ENCODE measurements at regions not wholly inside any gene's neighbourhood (a gene's known extent, or its start where the extent isn't known, plus 50 kb on each side); places are given as distances from the start of the nearest gene placed in this dataset.
A peak's percentile ranks its signal among the peaks of the same experiment; 100 is the strongest.
"Not testable (repeated sequence)": the region's sequence is repeated elsewhere in the genome, so short reads cannot be mapped to it uniquely, and the experiment has no call there.

DNA sequence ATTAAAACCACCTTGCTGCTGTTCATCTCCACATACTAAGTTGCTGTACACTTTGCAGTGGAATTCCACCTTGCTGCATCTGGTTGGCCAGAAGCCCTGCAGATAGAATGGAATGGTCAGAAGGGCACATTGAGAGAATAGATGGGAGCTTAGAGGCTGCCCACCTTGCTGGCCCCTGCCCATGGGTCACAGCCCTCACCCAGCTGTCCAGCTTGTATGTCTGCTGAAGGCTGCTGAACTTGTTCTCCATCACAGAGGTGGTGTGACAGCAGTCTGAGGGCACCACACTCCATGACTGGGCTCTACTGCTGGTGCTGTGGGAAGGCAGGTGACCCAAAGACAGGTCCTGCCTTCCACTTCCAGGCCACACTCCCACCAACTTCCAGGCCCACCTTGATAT lies 1755.4 kb downstream of the TP53TG3F start:
- no peaks in the 10 kb centered on the region for H3K36me3 ChIP-seq (ENCODE audit: control insufficient read depth, insufficient read depth, low read length)
- peaks cover 45% of the 10 kb centered on the region; the same call in 1 of the 2 replicates for H3K9me3 ChIP-seq (ENCODE audit: control insufficient read depth, insufficient read depth, low read depth, low read length)
- no peaks in the 10 kb centered on the region for H3K27me3 ChIP-seq (ENCODE audit: control insufficient read depth, insufficient read depth, low read length)
- no peak overlapping the region for H3K4me3 ChIP-seq (ENCODE audit: low read depth, low read length)
- H3K27ac ChIP-seq (ENCODE audit: low read depth, low read length): no peak overlapping the region
- H3K9ac ChIP-seq (ENCODE audit: low read length): no peak overlapping the region
- no peaks in the 10 kb centered on the region for H3K4me1 ChIP-seq (ENCODE audit: control insufficient read depth, insufficient read depth, low read length)

DNA sequence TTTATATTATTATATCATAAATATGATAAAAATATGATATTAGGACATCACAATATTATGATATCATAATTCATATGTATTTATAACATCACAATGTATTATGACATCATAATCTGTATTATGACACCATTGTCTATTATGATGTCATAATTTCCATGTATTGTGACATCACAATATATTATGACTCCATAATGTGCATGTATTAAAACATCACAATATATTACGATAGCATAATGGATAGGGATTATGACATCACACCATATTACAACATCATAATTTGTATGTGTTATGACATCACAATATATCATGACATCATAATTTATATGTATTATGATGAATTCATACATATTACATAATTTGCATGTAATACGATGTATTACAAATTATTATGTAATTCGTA lies 1755.9 kb downstream of the TP53TG3F start:
- H3K9me3 ChIP-seq (ENCODE audit: control insufficient read depth, insufficient read depth, low read depth, low read length): peaks cover 45% of the 10 kb centered on the region; the same call in 1 of the 2 replicates
- no peak overlapping the region for H3K4me3 ChIP-seq (ENCODE audit: low read depth, low read length)

GRCh38 chr16:35216261-35216660 lies 1756.8 kb downstream of the TP53TG3F start:
- H3K9me3 ChIP-seq (ENCODE audit: control insufficient read depth, insufficient read depth, low read depth, low read length): peaks cover 36% of the 10 kb centered on the region; the same call in 1 of the 2 replicates
- H3K27ac ChIP-seq (ENCODE audit: low read depth, low read length); H3K4me1 ChIP-seq (ENCODE audit: control insufficient read depth, insufficient read depth, low read length); H3K36me3 ChIP-seq (ENCODE audit: control insufficient read depth, insufficient read depth, low read length); H3K9ac ChIP-seq (ENCODE audit: low read length); H3K27me3 ChIP-seq (ENCODE audit: control insufficient read depth, insufficient read depth, low read length); H3K4me3 ChIP-seq (ENCODE audit: low read depth, low read length): not testable (repeated sequence)

More for the DNA sequence above, 1755.9 kb downstream of the TP53TG3F start:
- Histone ChIP-seq H3K9ac (ENCODE audit: low read length) (no peak overlapping the region), H3K36me3 (ENCODE audit: control insufficient read depth, insufficient read depth, low read length) (no peaks in the 10 kb centered on the region), H3K4me1 (ENCODE audit: control insufficient read depth, insufficient read depth, low read length) (no peaks in the 10 kb centered on the region), H3K27ac (ENCODE audit: low read depth, low read length) (no peak overlapping the region), H3K27me3 (ENCODE audit: control insufficient read depth, insufficient read depth, low read length) (no peaks in the 10 kb centered on the region)

DNA sequence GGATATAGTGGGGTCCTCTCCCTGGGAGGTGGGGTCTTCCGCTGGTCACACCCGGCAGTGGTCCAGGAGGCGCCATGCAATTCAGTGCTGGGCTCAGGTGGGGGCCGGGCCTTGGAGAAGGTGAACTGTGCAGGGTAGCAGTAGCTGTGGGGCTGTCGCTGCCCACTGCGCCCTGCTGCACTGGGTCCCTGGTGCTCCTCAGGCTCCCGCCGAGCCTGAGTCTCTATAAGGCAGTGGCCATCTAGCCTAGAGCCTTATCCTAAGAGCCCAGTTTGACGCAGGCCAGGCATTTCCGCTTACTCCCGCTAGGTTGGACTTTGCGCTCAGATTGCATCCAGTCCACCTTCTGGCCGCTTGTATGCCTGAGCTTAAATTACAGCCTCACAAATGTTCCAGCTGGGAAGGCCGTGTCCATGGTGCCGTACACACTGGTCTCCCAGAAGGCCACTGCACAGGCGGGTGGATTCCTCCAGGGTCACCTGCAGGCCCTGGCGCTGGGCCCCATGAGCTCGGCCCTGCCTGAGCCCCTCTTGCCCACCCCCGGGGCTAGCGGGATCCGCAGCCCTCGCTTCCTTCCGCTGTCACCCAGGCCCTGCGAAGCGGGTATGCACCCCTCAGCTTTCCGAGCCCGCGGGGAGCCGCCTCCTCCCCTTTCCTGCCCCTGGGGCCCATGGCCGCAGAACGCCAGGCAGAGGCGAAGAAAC lies 1762.2 kb downstream of the TP53TG3F start:
- no peak overlapping the region for H3K4me3 ChIP-seq (ENCODE audit: low read depth, low read length)
- no peaks in the 10 kb centered on the region for H3K36me3 ChIP-seq (ENCODE audit: control insufficient read depth, insufficient read depth, low read length)
- H3K9ac ChIP-seq (ENCODE audit: low read length): no peak overlapping the region
- no peak overlapping the region for H3K27ac ChIP-seq (ENCODE audit: low read depth, low read length)
- no peaks in the 10 kb centered on the region for H3K27me3 ChIP-seq (ENCODE audit: control insufficient read depth, insufficient read depth, low read length)
- H3K9me3 ChIP-seq (ENCODE audit: control insufficient read depth, insufficient read depth, low read depth, low read length): peaks cover 23% of the 10 kb centered on the region; the same call in 1 of the 2 replicates
- no peaks in the 10 kb centered on the region for H3K4me1 ChIP-seq (ENCODE audit: control insufficient read depth, insufficient read depth, low read length)

DNA sequence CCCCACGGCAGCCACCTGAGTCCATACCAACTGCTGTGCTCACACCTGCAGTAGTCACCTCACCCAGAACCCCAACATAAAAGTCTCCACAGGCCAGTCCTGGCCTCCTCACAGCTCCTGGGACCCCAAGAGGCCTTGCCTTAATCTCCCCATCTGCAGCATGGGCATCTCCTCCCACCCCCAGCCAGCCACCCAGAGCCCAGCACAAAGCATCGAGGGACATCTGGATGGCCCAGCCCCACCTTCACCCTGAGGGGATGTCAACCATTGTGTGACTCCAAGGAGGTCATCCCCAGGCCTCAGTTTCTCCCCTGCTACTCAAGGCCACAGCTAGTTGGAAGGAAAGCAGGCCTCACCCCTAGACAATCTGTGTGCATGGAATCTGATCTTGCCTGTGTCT lies 1775.3 kb downstream of the TP53TG3F start:
- H3K9ac ChIP-seq (ENCODE audit: low read length): no peak overlapping the region
- H3K27me3 ChIP-seq (ENCODE audit: control insufficient read depth, insufficient read depth, low read length): peaks cover 3% of the 10 kb centered on the region; the same call in 1 of the 2 replicates
- H3K4me3 ChIP-seq (ENCODE audit: low read depth, low read length): no peak overlapping the region
- H3K36me3 ChIP-seq (ENCODE audit: control insufficient read depth, insufficient read depth, low read length): no peaks in the 10 kb centered on the region
- H3K9me3 ChIP-seq (ENCODE audit: control insufficient read depth, insufficient read depth, low read depth, low read length): peaks cover 82% of the 10 kb centered on the region; the same call in 1 of the 2 replicates
- H3K27ac ChIP-seq (ENCODE audit: low read depth, low read length): no peak overlapping the region
- no peaks in the 10 kb centered on the region for H3K4me1 ChIP-seq (ENCODE audit: control insufficient read depth, insufficient read depth, low read length)

- H3K27me3 ChIP-seq (ENCODE audit: control insufficient read depth, insufficient read depth, low read length): no peaks in the 10 kb centered on the region; the same call in 1 of the 2 replicates
- peaks cover 83% of the 10 kb centered on the region; the same call in 1 of the 2 replicates for H3K9me3 ChIP-seq (ENCODE audit: control insufficient read depth, insufficient read depth, low read depth, low read length)
- H3K4me1 ChIP-seq (ENCODE audit: control insufficient read depth, insufficient read depth, low read length): no peaks in the 10 kb centered on the region
- no peak overlapping the region for H3K4me3 ChIP-seq (ENCODE audit: low read depth, low read length)
- H3K9ac ChIP-seq (ENCODE audit: low read length): no peak overlapping the region
- H3K27ac ChIP-seq (ENCODE audit: low read depth, low read length): no peak overlapping the region
- H3K36me3 ChIP-seq (ENCODE audit: control insufficient read depth, insufficient read depth, low read length): no peaks in the 10 kb centered on the region
Observed at GRCh38 chr16:35239561-35239960, 1780.1 kb downstream of the TP53TG3F start.

GRCh38 chr16:35249051-35249450 lies 1789.6 kb downstream of the TP53TG3F start:
- H3K9ac ChIP-seq (ENCODE audit: low read length): no peak overlapping the region
- H3K27me3 ChIP-seq (ENCODE audit: control insufficient read depth, insufficient read depth, low read length): no peaks in the 10 kb centered on the region; the same call in 1 of the 2 replicates
- no peaks in the 10 kb centered on the region for H3K36me3 ChIP-seq (ENCODE audit: control insufficient read depth, insufficient read depth, low read length)
- no peak overlapping the region for H3K4me3 ChIP-seq (ENCODE audit: low read depth, low read length)
- H3K9me3 ChIP-seq (ENCODE audit: control insufficient read depth, insufficient read depth, low read depth, low read length): peaks cover 71% of the 10 kb centered on the region; the same call in 1 of the 2 replicates
- H3K4me1 ChIP-seq (ENCODE audit: control insufficient read depth, insufficient read depth, low read length): no peaks in the 10 kb centered on the region
- no peak overlapping the region for H3K27ac ChIP-seq (ENCODE audit: low read depth, low read length)

DNA sequence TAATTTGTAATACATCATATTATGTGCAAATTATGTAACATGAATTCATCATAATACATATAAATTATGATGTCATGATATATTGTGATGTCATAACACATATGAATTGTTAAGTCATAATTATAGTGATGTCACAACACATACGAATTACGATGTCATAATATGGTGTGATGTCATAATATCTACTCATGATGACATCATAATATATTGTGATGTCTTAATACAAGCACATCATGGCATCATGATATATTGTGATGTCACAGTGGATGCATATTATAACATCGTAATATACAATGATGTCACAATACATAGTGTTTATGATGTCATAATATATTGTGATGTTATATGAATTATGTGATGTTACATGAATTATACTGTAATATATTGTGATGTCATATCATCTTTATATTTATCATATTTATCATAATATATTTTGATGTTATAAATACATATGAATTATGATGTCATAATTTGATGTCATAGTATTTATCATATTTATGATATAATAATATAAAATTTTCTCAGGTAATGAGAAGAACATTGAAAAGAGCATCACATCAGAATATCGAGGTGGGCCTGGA lies 1793.0 kb downstream of the TP53TG3F start:
- H3K9ac ChIP-seq (ENCODE audit: low read length): no peak overlapping the region
- H3K27me3 ChIP-seq (ENCODE audit: control insufficient read depth, insufficient read depth, low read length): no peaks in the 10 kb centered on the region
- peaks cover 62% of the 10 kb centered on the region; the same call in 1 of the 2 replicates for H3K9me3 ChIP-seq (ENCODE audit: control insufficient read depth, insufficient read depth, low read depth, low read length)
- H3K4me1 ChIP-seq (ENCODE audit: control insufficient read depth, insufficient read depth, low read length): no peaks in the 10 kb centered on the region
- no peak overlapping the region for H3K27ac ChIP-seq (ENCODE audit: low read depth, low read length)
- H3K36me3 ChIP-seq (ENCODE audit: control insufficient read depth, insufficient read depth, low read length): no peaks in the 10 kb centered on the region
- no peak overlapping the region for H3K4me3 ChIP-seq (ENCODE audit: low read depth, low read length)

DNA sequence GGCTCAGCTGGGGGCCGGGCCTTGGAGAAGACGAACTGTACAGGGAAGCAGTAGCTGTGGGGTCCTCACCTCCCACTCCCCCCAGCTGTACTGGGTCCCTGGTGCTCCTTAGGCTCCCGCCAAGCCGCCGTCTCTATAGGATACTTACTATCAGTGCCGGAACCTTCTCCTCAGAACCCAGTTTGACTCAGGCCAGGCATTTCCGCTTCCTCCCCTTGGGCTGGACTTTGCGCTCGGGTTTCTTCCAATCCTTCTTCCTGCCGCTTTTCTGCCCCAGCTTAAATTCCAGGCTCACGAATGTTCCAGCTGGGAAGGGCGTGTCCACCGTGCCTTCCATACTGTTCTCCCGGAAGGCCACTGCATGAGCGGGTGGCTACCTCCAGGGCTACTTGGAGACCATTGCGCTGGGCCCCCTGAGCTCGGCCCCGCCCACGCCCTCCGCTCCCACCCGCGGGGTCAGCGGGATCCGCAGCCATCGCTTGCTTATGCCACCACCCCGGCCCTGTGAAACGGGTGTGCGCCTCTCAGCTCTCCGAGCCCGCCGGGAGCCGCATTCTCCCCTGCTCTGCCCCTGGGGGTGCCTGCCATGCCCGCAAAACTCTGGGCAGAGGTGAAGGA lies 1795.9 kb downstream of the TP53TG3F start:
- Histone ChIP-seq H3K4me3 (ENCODE audit: low read depth, low read length) (peak overlapping the region; percentile 23; the same call in 1 of the 2 replicates), H3K4me1 (ENCODE audit: control insufficient read depth, insufficient read depth, low read length) (no peaks in the 10 kb centered on the region), H3K9ac (ENCODE audit: low read length) (no peak overlapping the region), H3K36me3 (ENCODE audit: control insufficient read depth, insufficient read depth, low read length) (no peaks in the 10 kb centered on the region), H3K27ac (ENCODE audit: low read depth, low read length) (no peak overlapping the region), H3K27me3 (ENCODE audit: control insufficient read depth, insufficient read depth, low read length) (no peaks in the 10 kb centered on the region; the same call in 1 of the 2 replicates), H3K9me3 (ENCODE audit: control insufficient read depth, insufficient read depth, low read depth, low read length) (peaks cover 58% of the 10 kb centered on the region; the same call in 1 of the 2 replicates)

GRCh38 chr16:35255816-35256215 lies 1796.4 kb downstream of the TP53TG3F start:
- no peak overlapping the region for H3K27ac ChIP-seq (ENCODE audit: low read depth, low read length)
- no peak overlapping the region for H3K9ac ChIP-seq (ENCODE audit: low read length)
- H3K9me3 ChIP-seq (ENCODE audit: control insufficient read depth, insufficient read depth, low read depth, low read length): peaks cover 55% of the 10 kb centered on the region; the same call in 1 of the 2 replicates
- H3K4me1 ChIP-seq (ENCODE audit: control insufficient read depth, insufficient read depth, low read length): no peaks in the 10 kb centered on the region
- H3K36me3 ChIP-seq (ENCODE audit: control insufficient read depth, insufficient read depth, low read length): no peaks in the 10 kb centered on the region
- H3K27me3 ChIP-seq (ENCODE audit: control insufficient read depth, insufficient read depth, low read length): no peaks in the 10 kb centered on the region; the same call in 1 of the 2 replicates
- H3K4me3 ChIP-seq (ENCODE audit: low read depth, low read length): peak overlapping the region; percentile 23; the same call in 1 of the 2 replicates

DNA sequence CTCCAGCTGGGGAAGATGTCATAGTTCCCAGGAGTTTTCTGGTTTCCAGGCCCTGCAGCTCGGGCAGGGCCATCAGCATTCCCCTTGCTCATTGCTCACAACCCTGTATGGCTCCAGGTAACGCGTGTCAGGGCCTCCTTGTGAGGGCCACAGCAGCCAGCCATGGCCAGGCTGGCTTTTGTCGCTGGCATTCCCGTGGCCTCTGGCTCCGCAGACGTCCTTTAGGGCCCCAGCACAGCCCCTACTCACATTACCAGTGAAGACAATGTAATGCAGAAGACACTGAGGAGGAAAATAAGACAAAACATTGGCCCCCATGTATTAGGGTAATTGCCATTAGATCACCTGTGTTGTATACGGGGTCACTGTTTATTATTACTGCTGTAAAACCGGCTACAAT lies 1799.0 kb downstream of the TP53TG3F start:
- no peak overlapping the region for H3K4me3 ChIP-seq (ENCODE audit: low read depth, low read length)
- no peaks in the 10 kb centered on the region for H3K36me3 ChIP-seq (ENCODE audit: control insufficient read depth, insufficient read depth, low read length)
- no peak overlapping the region for H3K9ac ChIP-seq (ENCODE audit: low read length)
- no peak overlapping the region for H3K27ac ChIP-seq (ENCODE audit: low read depth, low read length)
- H3K4me1 ChIP-seq (ENCODE audit: control insufficient read depth, insufficient read depth, low read length): no peaks in the 10 kb centered on the region
- peaks cover 48% of the 10 kb centered on the region; the same call in 1 of the 2 replicates for H3K9me3 ChIP-seq (ENCODE audit: control insufficient read depth, insufficient read depth, low read depth, low read length)
- no peaks in the 10 kb centered on the region; the same call in 1 of the 2 replicates for H3K27me3 ChIP-seq (ENCODE audit: control insufficient read depth, insufficient read depth, low read length)

All from HUES6 (cell line).